ENCODE measurements at regions not wholly inside any gene's neighbourhood (a gene's known extent, or its start where the extent isn't known, plus 50 kb on each side); places are given as distances from the start of the nearest gene placed in this dataset.
"Not testable (repeated sequence)": the region's sequence is repeated elsewhere in the genome, so short reads cannot be mapped to it uniquely, and the experiment has no call there.

GRCh38 chr10:35819011-35819410, 176.9 kb upstream of the FZD8 start:
- DNase-seq (ENCODE audit: insufficient read length, low spot score): no peak
- peak; percentile 20 for FAIRE-seq
- no peak for TF ChIP-seq POU2F2 (IDR thresholded peaks at IDR 0.05; ENCODE audit: low read depth, low read length)
- no peak for TF ChIP-seq POLR2AphosphoS5 (IDR thresholded peaks at IDR 0.05; ENCODE audit: low read depth, low read length)
- no peak for TF ChIP-seq POLR2A (IDR thresholded peaks at IDR 0.05; ENCODE audit: low read depth, low read length)
- no peak for TF ChIP-seq PAX5 (IDR thresholded peaks at IDR 0.05; ENCODE audit: insufficient read depth, low read length, severe bottlenecking)
- no peak for TF ChIP-seq TAF1 (IDR thresholded peaks at IDR 0.05; ENCODE audit: low read depth, low read length)
- TF ChIP-seq SPI1 (IDR thresholded peaks at IDR 0.05; ENCODE audit: low read depth, low read length): no peak

GRCh38 chr10:35817109-35817508, 175.0 kb upstream of the FZD8 start:
- FAIRE-seq: not testable (repeated sequence)

GRCh38 chr10:35813219-35813618, 171.1 kb upstream of the FZD8 start:
- DNase-seq (ENCODE audit: insufficient read length, low spot score) (no peak), FAIRE-seq (no peak)
- TF ChIP-seq POU2F2 (IDR thresholded peaks at IDR 0.05; ENCODE audit: low read depth, low read length): no peak
- TF ChIP-seq PAX5 (IDR thresholded peaks at IDR 0.05; ENCODE audit: insufficient read depth, low read length, severe bottlenecking): no peak
- no peak for TF ChIP-seq POLR2AphosphoS5 (IDR thresholded peaks at IDR 0.05; ENCODE audit: low read depth, low read length)
- no peak for TF ChIP-seq SPI1 (IDR thresholded peaks at IDR 0.05; ENCODE audit: low read depth, low read length)
- no peak for TF ChIP-seq TAF1 (IDR thresholded peaks at IDR 0.05; ENCODE audit: low read depth, low read length)
- no peak for TF ChIP-seq POLR2A (IDR thresholded peaks at IDR 0.05; ENCODE audit: low read depth, low read length)

More at GRCh38 chr10:35817109-35817508, 175.0 kb upstream of the FZD8 start:
- DNase-seq (ENCODE audit: insufficient read length, low spot score): not testable (repeated sequence)

- no peak for DNase-seq (ENCODE audit: insufficient read length, low spot score)
- no peak for FAIRE-seq
- TF ChIP-seq POLR2AphosphoS5 (IDR thresholded peaks at IDR 0.05; ENCODE audit: low read depth, low read length) (no peak), SPI1 (IDR thresholded peaks at IDR 0.05; ENCODE audit: low read depth, low read length) (no peak)
Observed at GRCh38 chr10:35808344-35808743, 166.2 kb upstream of the FZD8 start.

GRCh38 chr10:35803046-35803445, 160.9 kb upstream of the FZD8 start:
- no peak for TF ChIP-seq POU2F2 (IDR thresholded peaks at IDR 0.05; ENCODE audit: low read depth, low read length)
- FAIRE-seq (no peak), DNase-seq (ENCODE audit: insufficient read length, low spot score) (no peak)

- DNase-seq (ENCODE audit: insufficient read length, low spot score) (no peak), FAIRE-seq (no peak)
- TF ChIP-seq POLR2AphosphoS5 (IDR thresholded peaks at IDR 0.05; ENCODE audit: low read depth, low read length) (no peak), POLR2A (IDR thresholded peaks at IDR 0.05; ENCODE audit: low read depth, low read length) (no peak), POU2F2 (IDR thresholded peaks at IDR 0.05; ENCODE audit: low read depth, low read length) (no peak), PAX5 (IDR thresholded peaks at IDR 0.05; ENCODE audit: insufficient read depth, low read length, severe bottlenecking) (no peak), SPI1 (IDR thresholded peaks at IDR 0.05; ENCODE audit: low read depth, low read length) (no peak), TAF1 (IDR thresholded peaks at IDR 0.05; ENCODE audit: low read depth, low read length) (no peak)
Observed at GRCh38 chr10:35797187-35797586, 155.1 kb upstream of the FZD8 start.

GRCh38 chr10:35795131-35795824, 153.2 kb upstream of the FZD8 start:
- DNase-seq (ENCODE audit: insufficient read length, low spot score) (no peak), FAIRE-seq (no peak)
- no peak for TF ChIP-seq TAF1 (IDR thresholded peaks at IDR 0.05; ENCODE audit: low read depth, low read length)

- FAIRE-seq: no peak
- TF ChIP-seq TAF1 (IDR thresholded peaks at IDR 0.05; ENCODE audit: low read depth, low read length): no peak
- TF ChIP-seq POLR2A (IDR thresholded peaks at IDR 0.05; ENCODE audit: low read depth, low read length): no peak
- no peak for TF ChIP-seq POU2F2 (IDR thresholded peaks at IDR 0.05; ENCODE audit: low read depth, low read length)
- TF ChIP-seq SPI1 (IDR thresholded peaks at IDR 0.05; ENCODE audit: low read depth, low read length): no peak
- TF ChIP-seq POLR2AphosphoS5 (IDR thresholded peaks at IDR 0.05; ENCODE audit: low read depth, low read length): no peak
- no peak for TF ChIP-seq PAX5 (IDR thresholded peaks at IDR 0.05; ENCODE audit: insufficient read depth, low read length, severe bottlenecking)
- no peak for DNase-seq (ENCODE audit: insufficient read length, low spot score)
Observed at GRCh38 chr10:35794703-35795102, 152.6 kb upstream of the FZD8 start.

- no peak for FAIRE-seq
- TF ChIP-seq SPI1 (IDR thresholded peaks at IDR 0.05; ENCODE audit: low read depth, low read length) (no peak), POLR2A (IDR thresholded peaks at IDR 0.05; ENCODE audit: low read depth, low read length) (no peak), PAX5 (IDR thresholded peaks at IDR 0.05; ENCODE audit: insufficient read depth, low read length, severe bottlenecking) (no peak), POLR2AphosphoS5 (IDR thresholded peaks at IDR 0.05; ENCODE audit: low read depth, low read length) (no peak), TAF1 (IDR thresholded peaks at IDR 0.05; ENCODE audit: low read depth, low read length) (no peak), POU2F2 (IDR thresholded peaks at IDR 0.05; ENCODE audit: low read depth, low read length) (no peak)
- DNase-seq (ENCODE audit: insufficient read length, low spot score): no peak
Observed at GRCh38 chr10:35792291-35792690, 150.2 kb upstream of the FZD8 start.

- DNase-seq (ENCODE audit: insufficient read length, low spot score) (no peak), FAIRE-seq (no peak)
- TF ChIP-seq POU2F2 (IDR thresholded peaks at IDR 0.05; ENCODE audit: low read depth, low read length) (no peak), SPI1 (IDR thresholded peaks at IDR 0.05; ENCODE audit: low read depth, low read length) (no peak), POLR2AphosphoS5 (IDR thresholded peaks at IDR 0.05; ENCODE audit: low read depth, low read length) (no peak), PAX5 (IDR thresholded peaks at IDR 0.05; ENCODE audit: insufficient read depth, low read length, severe bottlenecking) (no peak), TAF1 (IDR thresholded peaks at IDR 0.05; ENCODE audit: low read depth, low read length) (no peak), POLR2A (IDR thresholded peaks at IDR 0.05; ENCODE audit: low read depth, low read length) (no peak)
Observed at GRCh38 chr10:35789996-35790395, 147.9 kb upstream of the FZD8 start.

GRCh38 chr10:35784751-35785150, 142.7 kb upstream of the FZD8 start:
- TF ChIP-seq POLR2AphosphoS5 (IDR thresholded peaks at IDR 0.05; ENCODE audit: low read depth, low read length) (no peak), SPI1 (IDR thresholded peaks at IDR 0.05; ENCODE audit: low read depth, low read length) (no peak), PAX5 (IDR thresholded peaks at IDR 0.05; ENCODE audit: insufficient read depth, low read length, severe bottlenecking) (no peak), TAF1 (IDR thresholded peaks at IDR 0.05; ENCODE audit: low read depth, low read length) (no peak), POLR2A (IDR thresholded peaks at IDR 0.05; ENCODE audit: low read depth, low read length) (no peak), POU2F2 (IDR thresholded peaks at IDR 0.05; ENCODE audit: low read depth, low read length) (no peak)
- FAIRE-seq (no peak), DNase-seq (ENCODE audit: insufficient read length, low spot score) (no peak)

All from GM12891 (cell line).